ENCODE measurements at regions not wholly inside any gene's neighbourhood (a gene's known extent, or its start where the extent isn't known, plus 50 kb on each side); places are given as distances from the start of the nearest gene placed in this dataset.
"Not testable (repeated sequence)": the region's sequence is repeated elsewhere in the genome, so short reads cannot be mapped to it uniquely, and the experiment has no call there.

DNA sequence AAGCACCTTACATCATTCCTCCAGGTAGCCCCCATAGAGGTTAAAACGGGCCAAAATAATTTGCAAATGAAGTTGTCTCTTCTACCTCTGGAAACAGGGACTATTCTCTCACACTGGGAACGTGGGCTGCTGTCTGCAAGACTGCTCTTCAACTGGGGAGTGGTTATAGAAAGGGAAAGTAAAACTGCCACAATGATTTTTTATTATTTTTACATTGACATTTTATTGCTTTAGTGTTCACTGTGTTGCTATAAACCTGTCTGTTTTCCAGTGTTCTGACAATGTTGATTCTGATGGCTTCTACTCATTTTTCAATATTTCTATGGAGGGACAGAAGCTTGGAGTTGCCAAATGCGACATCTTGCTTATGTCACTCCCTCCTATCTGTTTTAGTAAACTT lies 115.1 kb upstream of the ANTXRL start:
- Histone ChIP-seq H3K4me2 (no peak overlapping the region), H3K79me2 (ENCODE audit: low read depth) (no peaks in the 10 kb centered on the region), H3F3A (ENCODE audit: insufficient read depth, low read depth) (no peaks in the 10 kb centered on the region), H3K4me1 (replicated peaks; ENCODE audit: insufficient read depth) (no peaks in the 10 kb centered on the region), H3K27ac (no peak overlapping the region), H3K27me3 (ENCODE audit: insufficient read depth, low read depth) (no peaks in the 10 kb centered on the region), H2AFZ (peak overlapping the region; percentile 58; the same call in 1 of the 2 replicates), H3K9me3 (ENCODE audit: insufficient read depth, low read depth) (peaks cover 12% of the 10 kb centered on the region; the same call in 1 of the 2 replicates), H3K9me2 (ENCODE audit: insufficient read depth) (no peaks in the 10 kb centered on the region), H4K20me1 (ENCODE audit: insufficient read depth) (no peaks in the 10 kb centered on the region), H3K4me3 (no peak overlapping the region), H3K36me3 (ENCODE audit: low read depth) (no peaks in the 10 kb centered on the region)
- no peak for DNase-seq
- TF ChIP-seq, protein P1, sequence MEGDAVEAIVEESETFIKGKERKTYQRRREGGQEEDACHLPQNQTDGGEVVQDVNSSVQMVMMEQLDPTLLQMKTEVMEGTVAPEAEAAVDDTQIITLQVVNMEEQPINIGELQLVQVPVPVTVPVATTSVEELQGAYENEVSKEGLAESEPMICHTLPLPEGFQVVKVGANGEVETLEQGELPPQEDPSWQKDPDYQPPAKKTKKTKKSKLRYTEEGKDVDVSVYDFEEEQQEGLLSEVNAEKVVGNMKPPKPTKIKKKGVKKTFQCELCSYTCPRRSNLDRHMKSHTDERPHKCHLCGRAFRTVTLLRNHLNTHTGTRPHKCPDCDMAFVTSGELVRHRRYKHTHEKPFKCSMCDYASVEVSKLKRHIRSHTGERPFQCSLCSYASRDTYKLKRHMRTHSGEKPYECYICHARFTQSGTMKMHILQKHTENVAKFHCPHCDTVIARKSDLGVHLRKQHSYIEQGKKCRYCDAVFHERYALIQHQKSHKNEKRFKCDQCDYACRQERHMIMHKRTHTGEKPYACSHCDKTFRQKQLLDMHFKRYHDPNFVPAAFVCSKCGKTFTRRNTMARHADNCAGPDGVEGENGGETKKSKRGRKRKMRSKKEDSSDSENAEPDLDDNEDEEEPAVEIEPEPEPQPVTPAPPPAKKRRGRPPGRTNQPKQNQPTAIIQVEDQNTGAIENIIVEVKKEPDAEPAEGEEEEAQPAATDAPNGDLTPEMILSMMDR (conservative IDR thresholded peaks at IDR 0.05) = no peak
- TF ChIP-seq EZH2 (IDR thresholded peaks at IDR 0.05; ENCODE audit: low read depth) = no peak
- POLR2A ChIA-PET (ENCODE audit: unreplicated experiment) = no interaction called here
- intact Hi-C loops (cut with micrococcal nuclease; ENCODE audit: unreplicated experiment) = no loop called here
- CTCF ChIA-PET = no interaction called here
- BruUV-seq (replicated peaks) = no TSS peak

DNA sequence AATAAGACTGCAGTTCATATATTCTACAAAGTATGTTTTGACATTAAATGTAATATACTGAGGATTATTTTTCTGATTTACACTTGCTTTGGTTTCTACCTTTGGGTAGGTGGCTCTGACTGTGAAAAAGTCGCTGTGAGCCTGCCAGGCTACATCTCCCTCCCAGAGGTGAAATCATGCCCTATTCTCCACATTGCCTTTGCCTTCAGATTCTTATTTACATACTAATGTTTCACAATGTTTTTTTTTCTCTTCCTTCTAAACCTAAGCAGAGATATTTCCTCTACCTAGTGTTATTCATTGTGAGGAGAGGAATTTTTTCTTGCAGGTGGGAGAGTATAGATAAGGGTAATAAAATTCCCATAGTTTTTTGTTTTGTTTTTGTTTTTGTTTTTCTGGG lies 111.5 kb upstream of the ANTXRL start:
- no peaks in the 10 kb centered on the region for H4K20me1 ChIP-seq (ENCODE audit: insufficient read depth)
- H2AFZ ChIP-seq = no peak overlapping the region
- TF ChIP-seq, protein P1 (conservative IDR thresholded peaks at IDR 0.05) = no peak
- no peak for TF ChIP-seq EZH2 (IDR thresholded peaks at IDR 0.05; ENCODE audit: low read depth)
- intact Hi-C loops (cut with micrococcal nuclease; ENCODE audit: unreplicated experiment) = no loop called here
- H3K4me1 ChIP-seq (replicated peaks; ENCODE audit: insufficient read depth) = no peaks in the 10 kb centered on the region
- POLR2A ChIA-PET (ENCODE audit: unreplicated experiment) = interaction anchor here (0.5 kb wide), 1 partner anchor 153 kb away, joined by 3 read pairs; no protein-coding TSS in a partner anchor
- H3K9me2 ChIP-seq (ENCODE audit: insufficient read depth) = no peaks in the 10 kb centered on the region
- H3K36me3 ChIP-seq (ENCODE audit: low read depth) = no peaks in the 10 kb centered on the region
- CTCF ChIA-PET = no interaction called here
- no peaks in the 10 kb centered on the region for H3K27me3 ChIP-seq (ENCODE audit: insufficient read depth, low read depth)
- no TSS peak for BruUV-seq (replicated peaks)
- peak in 1 of 2 experiments; percentile 37 for DNase-seq
- 0 out of 2 replicates have a peak, but pooled peaks cover 5% of the 10 kb centered on the region for H3K9me3 ChIP-seq (ENCODE audit: insufficient read depth, low read depth)
- H3K79me2 ChIP-seq (ENCODE audit: low read depth) = no peaks in the 10 kb centered on the region
- H3K4me2 ChIP-seq = no peak overlapping the region; the same call in 1 of the 2 replicates
- no peaks in the 10 kb centered on the region for H3F3A ChIP-seq (ENCODE audit: insufficient read depth, low read depth)
- H3K27ac ChIP-seq = no peak overlapping the region
- no peak overlapping the region for H3K4me3 ChIP-seq

DNA sequence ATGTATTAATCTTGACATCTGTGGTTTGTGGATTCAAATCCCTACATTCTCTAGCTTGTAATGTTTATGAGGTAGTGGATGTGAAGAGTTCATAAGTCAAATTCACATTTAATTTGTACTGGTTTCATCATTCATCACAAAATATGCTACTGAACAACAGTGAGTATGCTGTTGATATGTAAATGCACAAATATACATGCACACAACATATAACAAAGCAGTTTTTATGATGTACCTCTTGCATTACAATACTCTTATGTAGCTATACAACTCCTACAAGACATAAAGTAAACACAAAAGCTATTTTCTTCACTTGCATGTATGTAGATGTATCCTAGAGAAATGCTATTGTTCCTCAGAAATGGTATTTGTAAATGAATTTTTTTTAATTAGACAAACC lies 111.0 kb upstream of the ANTXRL start:
- DNase-seq = no peak
- no peaks in the 10 kb centered on the region for H3K9me2 ChIP-seq (ENCODE audit: insufficient read depth)
- H3K4me3 ChIP-seq = no peak overlapping the region
- H3K79me2 ChIP-seq (ENCODE audit: low read depth) = no peaks in the 10 kb centered on the region
- no peak overlapping the region for H2AFZ ChIP-seq
- ChIA-PET POLR2A (ENCODE audit: unreplicated experiment) (interaction anchor here (0.5 kb wide), 1 partner anchor 154 kb away, joined by 3 read pairs; no protein-coding TSS in a partner anchor), CTCF (no interaction called here)
- H3F3A ChIP-seq (ENCODE audit: insufficient read depth, low read depth) = no peaks in the 10 kb centered on the region
- H3K4me1 ChIP-seq (replicated peaks; ENCODE audit: insufficient read depth) = no peaks in the 10 kb centered on the region
- no peaks in the 10 kb centered on the region for H3K27me3 ChIP-seq (ENCODE audit: insufficient read depth, low read depth)
- TF ChIP-seq, protein P1 (conservative IDR thresholded peaks at IDR 0.05) = no peak
- no peak for TF ChIP-seq EZH2 (IDR thresholded peaks at IDR 0.05; ENCODE audit: low read depth)
- intact Hi-C loops (cut with micrococcal nuclease; ENCODE audit: unreplicated experiment) = no loop called here
- 0 out of 2 replicates have a peak, but pooled peaks cover under 1% of the 10 kb centered on the region for H3K9me3 ChIP-seq (ENCODE audit: insufficient read depth, low read depth)
- H3K4me2 ChIP-seq = no peak overlapping the region
- no peak overlapping the region for H3K27ac ChIP-seq
- H4K20me1 ChIP-seq (ENCODE audit: insufficient read depth) = no peaks in the 10 kb centered on the region
- H3K36me3 ChIP-seq (ENCODE audit: low read depth) = no peaks in the 10 kb centered on the region
- BruUV-seq (replicated peaks) = no TSS peak

DNA sequence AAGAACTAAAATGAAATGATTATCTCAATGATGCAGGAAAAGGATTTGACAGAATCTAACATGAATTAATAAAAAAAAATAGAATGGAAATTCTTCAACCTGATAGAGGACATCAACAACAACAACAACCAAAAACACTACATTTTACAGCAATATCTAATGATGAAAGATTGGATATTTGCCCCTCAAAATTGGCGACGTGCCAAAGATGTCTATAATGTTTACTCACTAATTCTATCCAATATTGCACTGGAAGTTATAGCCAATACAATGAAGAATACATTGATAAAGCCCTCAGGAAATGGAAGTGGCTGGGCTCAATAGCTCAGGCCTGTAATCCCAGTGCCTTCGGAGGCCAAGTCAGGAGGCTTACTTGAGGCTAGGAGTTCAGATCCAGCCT lies 99.4 kb upstream of the ANTXRL start:
- H3K79me2 ChIP-seq (ENCODE audit: low read depth); CTCF ChIA-PET; BruUV-seq (replicated peaks); POLR2A ChIA-PET (ENCODE audit: unreplicated experiment); H3K4me1 ChIP-seq (replicated peaks; ENCODE audit: insufficient read depth); H3K27me3 ChIP-seq (ENCODE audit: insufficient read depth, low read depth); intact Hi-C loops (cut with micrococcal nuclease; ENCODE audit: unreplicated experiment); H2AFZ ChIP-seq; H4K20me1 ChIP-seq (ENCODE audit: insufficient read depth); H3K9me2 ChIP-seq (ENCODE audit: insufficient read depth); H3K4me2 ChIP-seq; H3K36me3 ChIP-seq (ENCODE audit: low read depth); H3K27ac ChIP-seq; H3K9me3 ChIP-seq (ENCODE audit: insufficient read depth, low read depth); DNase-seq; H3F3A ChIP-seq (ENCODE audit: insufficient read depth, low read depth); H3K4me3 ChIP-seq: not testable (repeated sequence)

Measured in PC-9 (cell line).